ENCODE measurements at regions not wholly inside any gene's neighbourhood (a gene's known extent, or its start where the extent isn't known, plus 50 kb on each side); places are given as distances from the start of the nearest gene placed in this dataset.

GRCh38 chr10:10921826-10922461 is 95.7 kb upstream of the CELF2 start:
- no peak for TF ChIP-seq EGR1 (IDR thresholded peaks at IDR 0.05)
- TF ChIP-seq, protein P1, sequence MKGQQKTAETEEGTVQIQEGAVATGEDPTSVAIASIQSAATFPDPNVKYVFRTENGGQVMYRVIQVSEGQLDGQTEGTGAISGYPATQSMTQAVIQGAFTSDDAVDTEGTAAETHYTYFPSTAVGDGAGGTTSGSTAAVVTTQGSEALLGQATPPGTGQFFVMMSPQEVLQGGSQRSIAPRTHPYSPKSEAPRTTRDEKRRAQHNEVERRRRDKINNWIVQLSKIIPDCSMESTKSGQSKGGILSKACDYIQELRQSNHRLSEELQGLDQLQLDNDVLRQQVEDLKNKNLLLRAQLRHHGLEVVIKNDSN (IDR thresholded peaks at IDR 0.05): no peak
- TF ChIP-seq TAF1 (IDR thresholded peaks at IDR 0.05; ENCODE audit: low read depth): no peak
- TF ChIP-seq NFIC (IDR thresholded peaks at IDR 0.05): no peak
- no peak for TF ChIP-seq ZBTB7A (IDR thresholded peaks at IDR 0.05; ENCODE audit: low read depth)
- TF ChIP-seq RAD21 (IDR thresholded peaks at IDR 0.05; ENCODE audit: low read depth): no peak
- no peak for TF ChIP-seq CEBPB (IDR thresholded peaks at IDR 0.05)
- TF ChIP-seq EP300 (IDR thresholded peaks at IDR 0.05; ENCODE audit: borderline replicate concordance): no peak
- TF ChIP-seq MAX (IDR thresholded peaks at IDR 0.05): no peak

DNA sequence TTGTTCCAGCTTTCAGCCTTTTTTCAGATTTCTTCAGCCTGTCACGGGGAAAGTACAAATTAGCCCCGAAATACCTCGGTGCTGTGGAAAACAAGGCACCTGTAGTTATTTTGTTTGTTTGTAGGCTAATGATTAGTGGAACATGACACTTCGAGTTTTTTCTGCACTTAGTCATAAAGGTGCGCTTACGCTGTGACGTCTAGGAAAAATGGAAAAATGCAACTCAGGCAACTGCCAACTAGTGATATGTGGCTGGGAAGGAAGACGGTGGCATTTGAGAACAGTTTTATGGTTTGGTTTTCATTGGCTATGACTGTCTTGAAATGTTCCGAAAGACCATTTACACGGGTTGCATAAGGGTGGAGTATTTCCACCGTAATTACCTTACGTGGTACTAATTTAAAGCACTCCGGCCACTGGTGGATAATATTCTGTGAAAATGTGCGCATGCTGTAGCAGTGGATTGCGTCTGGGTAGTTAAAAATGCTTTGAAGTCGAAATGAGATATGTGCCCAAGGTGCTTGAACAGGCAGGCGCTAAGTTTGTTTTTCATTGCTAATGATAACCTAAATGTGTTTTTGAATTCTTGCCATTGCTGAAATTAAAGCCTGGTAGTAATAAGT is 94.5 kb upstream of the CELF2 start:
- TF ChIP-seq TCF12 (IDR thresholded peaks at IDR 0.05; ENCODE audit: low read depth): no peak
- TF ChIP-seq, protein P1 (IDR thresholded peaks at IDR 0.05): no peak

- TF ChIP-seq CEBPB (IDR thresholded peaks at IDR 0.05) (no peak), NFIC (IDR thresholded peaks at IDR 0.05) (no peak), MAX (IDR thresholded peaks at IDR 0.05) (no peak), RAD21 (IDR thresholded peaks at IDR 0.05; ENCODE audit: low read depth) (no peak), EP300 (IDR thresholded peaks at IDR 0.05; ENCODE audit: borderline replicate concordance) (no peak), TAF1 (IDR thresholded peaks at IDR 0.05; ENCODE audit: low read depth) (no peak), FOXM1 (IDR thresholded peaks at IDR 0.05; ENCODE audit: borderline replicate concordance, low read depth) (no peak), CREB1 (IDR thresholded peaks at IDR 0.05; ENCODE audit: low read depth) (no peak), ZBTB7A (IDR thresholded peaks at IDR 0.05; ENCODE audit: low read depth) (no peak), TEAD4 (IDR thresholded peaks at IDR 0.05) (no peak), TCF12 (IDR thresholded peaks at IDR 0.05; ENCODE audit: low read depth) (no peak)
- TF ChIP-seq, protein P2, sequence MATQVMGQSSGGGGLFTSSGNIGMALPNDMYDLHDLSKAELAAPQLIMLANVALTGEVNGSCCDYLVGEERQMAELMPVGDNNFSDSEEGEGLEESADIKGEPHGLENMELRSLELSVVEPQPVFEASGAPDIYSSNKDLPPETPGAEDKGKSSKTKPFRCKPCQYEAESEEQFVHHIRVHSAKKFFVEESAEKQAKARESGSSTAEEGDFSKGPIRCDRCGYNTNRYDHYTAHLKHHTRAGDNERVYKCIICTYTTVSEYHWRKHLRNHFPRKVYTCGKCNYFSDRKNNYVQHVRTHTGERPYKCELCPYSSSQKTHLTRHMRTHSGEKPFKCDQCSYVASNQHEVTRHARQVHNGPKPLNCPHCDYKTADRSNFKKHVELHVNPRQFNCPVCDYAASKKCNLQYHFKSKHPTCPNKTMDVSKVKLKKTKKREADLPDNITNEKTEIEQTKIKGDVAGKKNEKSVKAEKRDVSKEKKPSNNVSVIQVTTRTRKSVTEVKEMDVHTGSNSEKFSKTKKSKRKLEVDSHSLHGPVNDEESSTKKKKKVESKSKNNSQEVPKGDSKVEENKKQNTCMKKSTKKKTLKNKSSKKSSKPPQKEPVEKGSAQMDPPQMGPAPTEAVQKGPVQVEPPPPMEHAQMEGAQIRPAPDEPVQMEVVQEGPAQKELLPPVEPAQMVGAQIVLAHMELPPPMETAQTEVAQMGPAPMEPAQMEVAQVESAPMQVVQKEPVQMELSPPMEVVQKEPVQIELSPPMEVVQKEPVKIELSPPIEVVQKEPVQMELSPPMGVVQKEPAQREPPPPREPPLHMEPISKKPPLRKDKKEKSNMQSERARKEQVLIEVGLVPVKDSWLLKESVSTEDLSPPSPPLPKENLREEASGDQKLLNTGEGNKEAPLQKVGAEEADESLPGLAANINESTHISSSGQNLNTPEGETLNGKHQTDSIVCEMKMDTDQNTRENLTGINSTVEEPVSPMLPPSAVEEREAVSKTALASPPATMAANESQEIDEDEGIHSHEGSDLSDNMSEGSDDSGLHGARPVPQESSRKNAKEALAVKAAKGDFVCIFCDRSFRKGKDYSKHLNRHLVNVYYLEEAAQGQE (IDR thresholded peaks at IDR 0.05; ENCODE audit: low read depth): no peak
- TF ChIP-seq, protein P1 (IDR thresholded peaks at IDR 0.05): no peak
Observed at GRCh38 chr10:10925667-10926066, 92.0 kb upstream of the CELF2 start.

- TF ChIP-seq, protein P1 (IDR thresholded peaks at IDR 0.05): no peak
- no peak for TF ChIP-seq TEAD4 (IDR thresholded peaks at IDR 0.05)
- no peak for TF ChIP-seq MAX (IDR thresholded peaks at IDR 0.05)
- no peak for TF ChIP-seq CREB1 (IDR thresholded peaks at IDR 0.05; ENCODE audit: low read depth)
- TF ChIP-seq TAF1 (IDR thresholded peaks at IDR 0.05; ENCODE audit: low read depth): no peak
- no peak for TF ChIP-seq FOXM1 (IDR thresholded peaks at IDR 0.05; ENCODE audit: borderline replicate concordance, low read depth)
- TF ChIP-seq EGR1 (IDR thresholded peaks at IDR 0.05): no peak
- no peak for TF ChIP-seq NFIC (IDR thresholded peaks at IDR 0.05)
- TF ChIP-seq ZBTB7A (IDR thresholded peaks at IDR 0.05; ENCODE audit: low read depth): no peak
- no peak for TF ChIP-seq RAD21 (IDR thresholded peaks at IDR 0.05; ENCODE audit: low read depth)
Observed at GRCh38 chr10:10927608-10928007, 90.1 kb upstream of the CELF2 start.

DNA sequence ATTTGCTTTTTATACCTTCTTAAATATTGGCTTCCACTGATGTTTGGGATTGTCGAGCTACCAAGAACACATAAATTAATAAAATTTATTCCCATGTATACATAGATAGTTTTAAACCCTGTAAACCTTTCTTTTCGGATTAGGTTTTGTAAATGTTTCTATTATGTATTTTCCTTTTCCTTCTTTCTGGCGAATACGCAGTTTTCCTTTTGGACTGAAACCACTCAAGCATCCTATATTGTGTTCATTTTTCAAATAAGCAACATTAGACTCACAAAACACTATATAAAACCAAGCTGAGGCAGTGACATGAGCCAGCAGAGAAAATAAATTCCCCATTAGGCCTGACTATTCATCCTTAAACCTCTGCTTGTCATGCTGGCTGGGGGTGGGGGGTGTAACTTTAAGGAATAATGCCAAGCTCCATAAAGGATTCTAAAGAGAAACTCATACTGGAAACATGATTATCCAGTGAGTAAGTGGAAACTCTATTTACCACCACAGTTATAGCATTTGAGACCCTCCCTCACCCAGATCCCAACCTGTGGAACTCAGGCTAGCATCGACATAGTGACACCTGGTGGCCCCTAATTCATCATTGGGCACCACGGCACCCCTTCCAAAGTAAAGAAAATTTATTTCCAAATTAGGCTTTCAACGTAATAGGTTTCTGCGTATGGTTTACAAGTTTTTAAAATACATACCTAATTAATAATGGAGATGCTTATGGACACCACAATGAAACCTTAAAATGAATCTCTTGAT is 86.5 kb upstream of the CELF2 start:
- TF ChIP-seq CEBPB (IDR thresholded peaks at IDR 0.05) (no peak), EP300 (IDR thresholded peaks at IDR 0.05; ENCODE audit: borderline replicate concordance) (no peak), NFIC (IDR thresholded peaks at IDR 0.05) (no peak)
- TF ChIP-seq, protein P1 (IDR thresholded peaks at IDR 0.05): no peak

DNA sequence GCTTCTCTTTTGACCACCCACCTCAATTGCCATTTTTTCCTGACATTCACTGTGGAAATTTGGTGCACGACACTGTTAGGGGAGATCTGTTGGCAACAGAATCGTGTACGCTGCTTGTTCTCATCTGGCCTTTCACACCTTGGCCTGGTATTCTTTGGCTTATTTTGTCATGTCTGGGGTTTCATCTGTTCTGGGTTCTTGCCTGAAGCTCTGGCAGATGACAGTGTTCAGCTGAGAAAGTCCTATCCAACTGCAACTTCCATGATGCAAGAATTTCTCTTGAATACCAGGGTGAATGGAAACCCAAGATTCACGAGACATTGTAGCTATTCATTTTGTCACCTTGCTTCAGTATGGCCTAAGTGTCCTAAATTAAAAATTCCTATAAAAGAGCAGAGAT is 82.6 kb upstream of the CELF2 start:
- TF ChIP-seq, protein P2 (IDR thresholded peaks at IDR 0.05; ENCODE audit: low read depth): no peak
- no peak for TF ChIP-seq CEBPB (IDR thresholded peaks at IDR 0.05)
